ENCODE measurements at regions not wholly inside any gene's neighbourhood (a gene's known extent, or its start where the extent isn't known, plus 50 kb on each side); places are given as distances from the start of the nearest gene placed in this dataset.

GRCh38 chr9:86876621-86877196 lies 70.6 kb downstream of the GAS1 start:
- Histone ChIP-seq H3K4me3 (no peak overlapping the region), H3K9me3 (no peaks in the 10 kb centered on the region), H3K27ac (replicated peaks in 1 of 4) (no peak overlapping the region), H3K27me3 (no peaks in the 10 kb centered on the region), H3K36me3 (no peaks in the 10 kb centered on the region), H3K4me1 (no peaks in the 10 kb centered on the region)
- no peak for TF ChIP-seq EP300 (IDR thresholded peaks at IDR 0.05)
- no peak for TF ChIP-seq POLR2AphosphoS5 (IDR thresholded peaks at IDR 0.05)
- TF ChIP-seq, protein P1, sequence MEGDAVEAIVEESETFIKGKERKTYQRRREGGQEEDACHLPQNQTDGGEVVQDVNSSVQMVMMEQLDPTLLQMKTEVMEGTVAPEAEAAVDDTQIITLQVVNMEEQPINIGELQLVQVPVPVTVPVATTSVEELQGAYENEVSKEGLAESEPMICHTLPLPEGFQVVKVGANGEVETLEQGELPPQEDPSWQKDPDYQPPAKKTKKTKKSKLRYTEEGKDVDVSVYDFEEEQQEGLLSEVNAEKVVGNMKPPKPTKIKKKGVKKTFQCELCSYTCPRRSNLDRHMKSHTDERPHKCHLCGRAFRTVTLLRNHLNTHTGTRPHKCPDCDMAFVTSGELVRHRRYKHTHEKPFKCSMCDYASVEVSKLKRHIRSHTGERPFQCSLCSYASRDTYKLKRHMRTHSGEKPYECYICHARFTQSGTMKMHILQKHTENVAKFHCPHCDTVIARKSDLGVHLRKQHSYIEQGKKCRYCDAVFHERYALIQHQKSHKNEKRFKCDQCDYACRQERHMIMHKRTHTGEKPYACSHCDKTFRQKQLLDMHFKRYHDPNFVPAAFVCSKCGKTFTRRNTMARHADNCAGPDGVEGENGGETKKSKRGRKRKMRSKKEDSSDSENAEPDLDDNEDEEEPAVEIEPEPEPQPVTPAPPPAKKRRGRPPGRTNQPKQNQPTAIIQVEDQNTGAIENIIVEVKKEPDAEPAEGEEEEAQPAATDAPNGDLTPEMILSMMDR (IDR thresholded peaks at IDR 0.05), result no peak
- TF ChIP-seq POLR2A (IDR thresholded peaks at IDR 0.05; ENCODE audit: low read depth), result no peak
- intact Hi-C loops (cut with DNase I), result no loop called here
- WGBS, result 87% methylated on average over 13 of the region's 13 CpGs
- no peak for DNase-seq (ENCODE audit: extremely low spot score)

- TF ChIP-seq POLR2A (IDR thresholded peaks at IDR 0.05; ENCODE audit: low read depth) (no peak), POLR2AphosphoS5 (IDR thresholded peaks at IDR 0.05) (no peak), EP300 (IDR thresholded peaks at IDR 0.05) (no peak)
- TF ChIP-seq, protein P1 (IDR thresholded peaks at IDR 0.05), result no peak
- Histone ChIP-seq H3K4me3 (no peak overlapping the region), H3K27me3 (no peaks in the 10 kb centered on the region), H3K9me3 (no peaks in the 10 kb centered on the region), H3K36me3 (no peaks in the 10 kb centered on the region), H3K4me1 (no peaks in the 10 kb centered on the region), H3K27ac (replicated peaks in 1 of 4) (no peak overlapping the region)
- no peak for DNase-seq (ENCODE audit: extremely low spot score)
- intact Hi-C loops (cut with DNase I), result no loop called here
- WGBS, result 81% methylated on average over 2 of the region's 2 CpGs
Observed at GRCh38 chr9:86868616-86869015, 78.7 kb downstream of the GAS1 start.

- H3K4me3 ChIP-seq, result no peak overlapping the region
- H3K4me1 ChIP-seq, result no peaks in the 10 kb centered on the region
- H3K36me3 ChIP-seq, result no peaks in the 10 kb centered on the region
- DNase-seq (ENCODE audit: extremely low spot score), result no peak
- H3K9me3 ChIP-seq, result no peaks in the 10 kb centered on the region
- no peak overlapping the region for H3K27ac ChIP-seq (replicated peaks in 1 of 4)
- WGBS, result 60% methylated on average over 5 of the region's 5 CpGs
- no peak for TF ChIP-seq POLR2AphosphoS5 (IDR thresholded peaks at IDR 0.05)
- H3K27me3 ChIP-seq, result no peaks in the 10 kb centered on the region
- intact Hi-C loops (cut with DNase I), result no loop called here
Observed at GRCh38 chr9:86867804-86868313, 79.4 kb downstream of the GAS1 start.

DNA sequence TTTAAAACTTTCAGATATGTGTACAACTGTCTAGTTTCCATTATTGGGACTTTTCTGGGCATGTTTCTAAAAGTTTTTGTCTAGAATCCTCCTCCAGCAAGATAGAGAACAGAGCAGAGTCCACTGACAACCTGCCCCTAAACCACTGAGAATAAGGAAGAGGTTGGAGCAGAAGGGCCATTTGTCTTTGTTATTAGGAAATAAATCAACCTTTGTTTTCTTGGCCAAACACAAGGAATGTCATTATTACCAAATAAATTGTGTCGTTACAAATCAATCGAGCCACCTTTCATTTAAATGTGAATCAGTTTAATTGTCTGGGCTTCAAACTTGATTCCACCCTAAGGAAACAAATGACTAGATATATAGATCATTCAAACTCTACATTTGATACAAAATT lies 81.4 kb downstream of the GAS1 start:
- Histone ChIP-seq H3K9me3 (no peaks in the 10 kb centered on the region), H3K36me3 (no peaks in the 10 kb centered on the region), H3K27me3 (no peaks in the 10 kb centered on the region), H3K4me3 (no peak overlapping the region), H3K4me1 (no peaks in the 10 kb centered on the region), H3K27ac (replicated peaks in 1 of 4) (no peak overlapping the region)
- DNase-seq (ENCODE audit: extremely low spot score), result no peak
- TF ChIP-seq POLR2AphosphoS5 (IDR thresholded peaks at IDR 0.05) (no peak), EP300 (IDR thresholded peaks at IDR 0.05) (no peak), POLR2A (IDR thresholded peaks at IDR 0.05; ENCODE audit: low read depth) (no peak)
- TF ChIP-seq, protein P1 (IDR thresholded peaks at IDR 0.05), result no peak
- WGBS, result 83% methylated on average over 2 of the region's 2 CpGs
- intact Hi-C loops (cut with DNase I), result no loop called here

- intact Hi-C loops (cut with DNase I), result no loop called here
- Histone ChIP-seq H3K36me3 (no peaks in the 10 kb centered on the region), H3K27ac (replicated peaks in 1 of 4) (no peak overlapping the region), H3K4me3 (no peak overlapping the region), H3K9me3 (no peaks in the 10 kb centered on the region), H3K27me3 (no peaks in the 10 kb centered on the region), H3K4me1 (peaks cover 0 to 3% (median 0%) of the 10 kb centered on the region in 4 donors)
- TF ChIP-seq POLR2AphosphoS5 (IDR thresholded peaks at IDR 0.05), result no peak
- TF ChIP-seq, protein P1 (IDR thresholded peaks at IDR 0.05), result no peak
- no peak for TF ChIP-seq EP300 (IDR thresholded peaks at IDR 0.05)
- TF ChIP-seq POLR2A (IDR thresholded peaks at IDR 0.05; ENCODE audit: low read depth), result no peak
- WGBS, result 84% methylated on average over 6 of the region's 6 CpGs
- no peak for DNase-seq (ENCODE audit: extremely low spot score)
Observed at GRCh38 chr9:86860006-86860405, 87.3 kb downstream of the GAS1 start.

All from esophagus muscularis mucosa (tissue), 4 donors.